Astrocyte (in vitro differentiated cells and primary cell): ENCODE measurements at regions not wholly inside any gene's neighbourhood (a gene's known extent, or its start where the extent isn't known, plus 50 kb on each side); places are given as distances from the start of the nearest gene placed in this dataset.

Experiments
- DNase-seq: peaks from one replicate; pipeline ENCODE4 v3.0.0-alpha.2; 2010; ENCODE audit warnings: low read depth
- FAIRE-seq: peaks from 2 replicates; lab custom pipeline; 2011; peaks lifted over from hg19 to GRCh38; lab: Jason Lieb, UNC
- H2AFZ ChIP-seq: 2 replicates; pipeline ENCODE4 v1.6.0; 2012; ENCODE audit warnings: low read depth, low read length, inconsistent platforms
- H3K27ac ChIP-seq: 2 replicates; pipeline ENCODE4 v1.5.1; 2011; ENCODE audit warnings: low read depth, low read length, inconsistent platforms
- H3K27me3 ChIP-seq: 2 replicates; pipeline ENCODE4 v1.6.0; 2011; ENCODE audit warnings: low read length, inconsistent platforms; ENCODE audit not compliant: insufficient read depth
- H3K36me3 ChIP-seq: 2 replicates; pipeline ENCODE4 v1.5.1; 2011; ENCODE audit warnings: low read length, inconsistent platforms; ENCODE audit not compliant: insufficient read depth
- H3K4me1 ChIP-seq: 2 replicates; pipeline ENCODE4 v1.5.1; 2011; ENCODE audit warnings: low read length, inconsistent platforms; ENCODE audit not compliant: insufficient read depth
- H3K4me2 ChIP-seq: 2 replicates; pipeline ENCODE4 v1.6.0; 2012; ENCODE audit warnings: low read length, inconsistent platforms
- H3K4me3 ChIP-seq: 2 replicates; pipeline ENCODE4 v1.5.1; 2011; ENCODE audit warnings: low read depth, mild to moderate bottlenecking, low read length, inconsistent platforms; ENCODE audit not compliant: insufficient read depth
- H3K79me2 ChIP-seq: 2 replicates; pipeline ENCODE4 v1.6.0; 2012; ENCODE audit warnings: mild to moderate bottlenecking, low read length, inconsistent platforms; ENCODE audit not compliant: insufficient read depth
- H3K9ac ChIP-seq: 2 replicates; pipeline ENCODE4 v1.6.0; 2012; ENCODE audit warnings: mild to moderate bottlenecking, low read length, inconsistent platforms
- H3K9me3 ChIP-seq: 2 replicates; pipeline ENCODE4 v1.5.1; 2012; ENCODE audit warnings: low read depth, mild to moderate bottlenecking, low read length, inconsistent platforms; ENCODE audit not compliant: insufficient read depth
- H4K20me1 ChIP-seq: 2 replicates; pipeline ENCODE4 v1.6.0; 2012; ENCODE audit warnings: low read length, inconsistent platforms; ENCODE audit not compliant: insufficient read depth
- H3K27ac Mint-ChIP-seq: one replicate; pipeline ENCODE4 v1.8.0; 2021; ENCODE audit warnings: mild to moderate bottlenecking, mixed read lengths; ENCODE audit not compliant: unreplicated experiment
- H3K27me3 Mint-ChIP-seq: one replicate; pipeline ENCODE4 v1.8.0; 2021; ENCODE audit warnings: low read depth, mixed read lengths; ENCODE audit not compliant: unreplicated experiment
- H3K36me3 Mint-ChIP-seq: one replicate; pipeline ENCODE4 v1.8.0; 2021; ENCODE audit warnings: low read depth, mixed read lengths; ENCODE audit not compliant: unreplicated experiment
- H3K4me1 Mint-ChIP-seq: one replicate; pipeline ENCODE4 v1.8.0; 2021; ENCODE audit warnings: low read depth, mixed read lengths; ENCODE audit not compliant: unreplicated experiment
- H3K4me3 Mint-ChIP-seq: one replicate; pipeline ENCODE4 v1.8.0; 2021; ENCODE audit warnings: mild to moderate bottlenecking, moderate library complexity, mixed read lengths; ENCODE audit not compliant: unreplicated experiment
- H3K9me3 Mint-ChIP-seq: one replicate; pipeline ENCODE4 v1.8.0; 2021; ENCODE audit warnings: mild to moderate bottlenecking, mixed read lengths; ENCODE audit not compliant: unreplicated experiment
- EZH2 ChIP-seq: IDR thresholded peaks from 2 replicates; pipeline ENCODE4 v1.6.1; 2012; ENCODE audit warnings: mild to moderate bottlenecking, low read length, inconsistent platforms; ENCODE audit not compliant: insufficient read depth
- TF ChIP-seq, protein P1 (sequence below): IDR thresholded peaks from 2 replicates; pipeline ENCODE4 v1.5.1; 2011; ENCODE audit warnings: low read depth, mild to moderate bottlenecking, inconsistent platforms, low read length, moderate library complexity; ENCODE audit not compliant: insufficient read depth

DNA sequence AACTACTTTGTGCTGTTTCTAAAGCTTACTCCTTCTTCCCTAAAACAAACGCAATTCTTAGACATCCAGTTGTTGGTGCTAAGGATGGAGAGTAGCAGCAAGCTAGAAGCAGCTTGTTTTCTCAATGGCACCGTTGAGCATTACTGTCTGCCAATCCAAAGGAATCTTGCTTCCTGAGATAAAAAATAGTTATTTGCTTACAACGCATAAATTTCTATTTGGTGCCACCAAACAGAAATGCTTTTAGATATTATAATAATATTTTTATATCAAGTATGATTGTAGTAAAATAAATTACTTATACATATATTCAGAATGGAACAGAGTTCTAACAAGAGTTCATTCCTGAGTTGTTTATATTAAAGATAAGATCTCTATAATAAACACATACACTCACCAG, 434.7 kb downstream of the CPS1 start:
- Histone ChIP-seq H3K9ac (no peak overlapping the region), H3K4me3 (no peak overlapping the region), H4K20me1 (no peaks in the 10 kb centered on the region), H3K9me3 (no peaks in the 10 kb centered on the region), H2AFZ (no peak overlapping the region), H3K79me2 (no peaks in the 10 kb centered on the region), H3K36me3 (no peaks in the 10 kb centered on the region), H3K27ac (no peak overlapping the region), H3K4me2 (no peak overlapping the region), H3K4me1 (no peaks in the 10 kb centered on the region), H3K27me3 (no peaks in the 10 kb centered on the region)
- Mint-ChIP-seq H3K27me3 (no peaks in the 10 kb centered on the region), H3K36me3 (no peaks in the 10 kb centered on the region), H3K9me3 (no peaks in the 10 kb centered on the region), H3K4me1 (no peaks in the 10 kb centered on the region), H3K4me3 (no peak overlapping the region), H3K27ac (no peak overlapping the region)
- TF ChIP-seq, protein P1, sequence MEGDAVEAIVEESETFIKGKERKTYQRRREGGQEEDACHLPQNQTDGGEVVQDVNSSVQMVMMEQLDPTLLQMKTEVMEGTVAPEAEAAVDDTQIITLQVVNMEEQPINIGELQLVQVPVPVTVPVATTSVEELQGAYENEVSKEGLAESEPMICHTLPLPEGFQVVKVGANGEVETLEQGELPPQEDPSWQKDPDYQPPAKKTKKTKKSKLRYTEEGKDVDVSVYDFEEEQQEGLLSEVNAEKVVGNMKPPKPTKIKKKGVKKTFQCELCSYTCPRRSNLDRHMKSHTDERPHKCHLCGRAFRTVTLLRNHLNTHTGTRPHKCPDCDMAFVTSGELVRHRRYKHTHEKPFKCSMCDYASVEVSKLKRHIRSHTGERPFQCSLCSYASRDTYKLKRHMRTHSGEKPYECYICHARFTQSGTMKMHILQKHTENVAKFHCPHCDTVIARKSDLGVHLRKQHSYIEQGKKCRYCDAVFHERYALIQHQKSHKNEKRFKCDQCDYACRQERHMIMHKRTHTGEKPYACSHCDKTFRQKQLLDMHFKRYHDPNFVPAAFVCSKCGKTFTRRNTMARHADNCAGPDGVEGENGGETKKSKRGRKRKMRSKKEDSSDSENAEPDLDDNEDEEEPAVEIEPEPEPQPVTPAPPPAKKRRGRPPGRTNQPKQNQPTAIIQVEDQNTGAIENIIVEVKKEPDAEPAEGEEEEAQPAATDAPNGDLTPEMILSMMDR: no peak
- TF ChIP-seq EZH2: no peak
- FAIRE-seq (no peak), DNase-seq (no peak)

DNA sequence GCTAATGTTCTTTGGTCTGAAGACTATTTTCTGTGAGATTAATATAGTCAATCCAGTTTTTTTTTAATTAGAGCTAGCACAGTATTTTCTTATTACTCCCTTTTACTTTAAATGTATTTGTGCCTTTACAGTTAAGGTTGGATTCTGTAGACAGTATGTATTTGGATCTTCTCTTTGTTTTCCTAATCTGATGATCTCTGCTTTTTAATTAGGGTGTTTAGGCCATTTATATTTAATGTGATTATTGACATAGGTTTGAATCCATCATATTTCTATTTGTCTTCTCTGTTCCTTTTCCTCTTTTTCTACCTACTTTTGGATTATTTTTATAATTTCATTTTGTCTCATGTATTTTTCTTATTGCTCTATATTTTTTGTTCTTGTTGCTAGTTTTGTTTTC, 437.7 kb downstream of the CPS1 start:
- H3K27ac ChIP-seq: no peak overlapping the region
- H3K4me2 ChIP-seq: no peak overlapping the region
- H3K36me3 ChIP-seq: no peaks in the 10 kb centered on the region
- H3K9ac ChIP-seq: no peak overlapping the region
- no peaks in the 10 kb centered on the region for H4K20me1 ChIP-seq
- no peak for FAIRE-seq
- no peaks in the 10 kb centered on the region for H3K79me2 ChIP-seq
- H3K36me3 Mint-ChIP-seq: no peaks in the 10 kb centered on the region
- H3K4me1 Mint-ChIP-seq: no peaks in the 10 kb centered on the region
- no peaks in the 10 kb centered on the region for H3K9me3 ChIP-seq
- no peaks in the 10 kb centered on the region for H3K9me3 Mint-ChIP-seq
- no peak overlapping the region for H3K27ac Mint-ChIP-seq
- no peaks in the 10 kb centered on the region for H3K27me3 Mint-ChIP-seq
- H3K4me1 ChIP-seq: no peaks in the 10 kb centered on the region
- DNase-seq: no peak
- H3K27me3 ChIP-seq: no peaks in the 10 kb centered on the region
- TF ChIP-seq, protein P1: no peak
- TF ChIP-seq EZH2: no peak
- H3K4me3 ChIP-seq: no peak overlapping the region
- no peak overlapping the region for H3K4me3 Mint-ChIP-seq
- no peak overlapping the region for H2AFZ ChIP-seq

DNA sequence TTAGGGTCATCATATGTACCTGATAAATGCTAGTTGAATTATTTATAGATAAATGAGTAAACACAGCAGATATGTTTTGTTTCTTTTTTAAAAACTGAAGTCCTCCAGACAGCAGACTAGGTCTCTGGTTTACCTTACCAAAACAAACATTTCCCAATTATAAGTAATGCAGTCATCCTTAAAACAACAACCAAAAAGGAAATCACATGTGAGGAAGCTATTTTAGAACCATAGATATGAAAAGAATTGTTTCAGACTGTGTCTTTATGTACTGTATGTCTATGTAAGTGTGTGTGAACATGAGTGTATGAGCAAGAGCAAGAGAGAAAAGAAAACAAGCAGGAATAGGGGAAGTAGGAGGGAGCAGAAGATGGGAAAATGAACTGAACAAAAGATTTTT, 441.0 kb downstream of the CPS1 start:
- no peak for FAIRE-seq
- Mint-ChIP-seq H3K27ac (no peak overlapping the region), H3K27me3 (no peaks in the 10 kb centered on the region), H3K4me3 (no peak overlapping the region), H3K36me3 (no peaks in the 10 kb centered on the region), H3K9me3 (no peaks in the 10 kb centered on the region), H3K4me1 (no peaks in the 10 kb centered on the region)
- Histone ChIP-seq H3K79me2 (no peaks in the 10 kb centered on the region), H3K4me3 (no peak overlapping the region), H3K9me3 (no peaks in the 10 kb centered on the region), H2AFZ (no peak overlapping the region), H3K27me3 (no peaks in the 10 kb centered on the region), H3K4me2 (peak overlapping the region; percentile 8), H3K27ac (no peak overlapping the region), H4K20me1 (no peaks in the 10 kb centered on the region), H3K36me3 (no peaks in the 10 kb centered on the region), H3K9ac (no peak overlapping the region), H3K4me1 (no peaks in the 10 kb centered on the region)
- no peak for TF ChIP-seq EZH2
- TF ChIP-seq, protein P1: no peak
- DNase-seq: peak; percentile 39
